Urothelium cell line (cell line): ENCODE measurements at regions not wholly inside any gene's neighbourhood (a gene's known extent, or its start where the extent isn't known, plus 50 kb on each side); places are given as distances from the start of the nearest gene placed in this dataset.
"Not testable (repeated sequence)": the region's sequence is repeated elsewhere in the genome, so short reads cannot be mapped to it uniquely, and the experiment has no call there.

Source experiments
- DNase-seq: peaks from one replicate; pipeline ENCODE4 v3.0.0; 2011; ENCODE audit warnings: low spot score, mixed read lengths
- FAIRE-seq: peaks from 2 replicates; lab custom pipeline; 2011; peaks lifted over from hg19 to GRCh38; lab: Jason Lieb, UNC

- FAIRE-seq (no peak), DNase-seq (no peak)
Measured at GRCh38 chr2:53610260-53610659, 157.3 kb upstream of the CHAC2 start.

- no peak for DNase-seq
Measured at GRCh38 chr2:53609551-53609950, 158.1 kb upstream of the CHAC2 start.

GRCh38 chr2:53608293-53608692 lies 159.3 kb upstream of the CHAC2 start:
- FAIRE-seq = no peak
- DNase-seq = no peak

More at GRCh38 chr2:53609551-53609950, 158.1 kb upstream of the CHAC2 start:
- no peak for FAIRE-seq

- FAIRE-seq (no peak), DNase-seq (peak; percentile 50)
Measured at GRCh38 chr2:53600815-53601214, 166.8 kb upstream of the CHAC2 start.

- not testable (repeated sequence) for DNase-seq, FAIRE-seq
Measured at GRCh38 chr2:53586733-53587612, 180.6 kb upstream of the CHAC2 start.

GRCh38 chr2:53584986-53585385 lies 182.6 kb upstream of the CHAC2 start:
- no peak for FAIRE-seq
- no peak for DNase-seq

- DNase-seq (no peak), FAIRE-seq (no peak)
Measured at GRCh38 chr2:53583583-53583982, 184.0 kb upstream of the CHAC2 start.

GRCh38 chr2:53582556-53582955 lies 185.0 kb upstream of the CHAC2 start:
- no peak for FAIRE-seq

GRCh38 chr2:53576166-53576565 lies 191.4 kb upstream of the CHAC2 start:
- no peak for DNase-seq
- FAIRE-seq = no peak

More at GRCh38 chr2:53582556-53582955, 185.0 kb upstream of the CHAC2 start:
- no peak for DNase-seq

- no peak for FAIRE-seq
- no peak for DNase-seq
Measured at GRCh38 chr2:53575721-53576124, 191.9 kb upstream of the CHAC2 start.

- no peak for FAIRE-seq
- no peak for DNase-seq
Measured at GRCh38 chr2:53572696-53573095, 194.9 kb upstream of the CHAC2 start.

GRCh38 chr2:53569957-53570727 lies 197.5 kb upstream of the CHAC2 start:
- FAIRE-seq = no peak
- DNase-seq = no peak

GRCh38 chr2:53568469-53568868 lies 199.1 kb upstream of the CHAC2 start:
- FAIRE-seq (no peak), DNase-seq (peak; percentile 20)

- no peak for FAIRE-seq
- no peak for DNase-seq
Measured at GRCh38 chr2:53567073-53567472, 200.5 kb upstream of the CHAC2 start.

- DNase-seq (no peak), FAIRE-seq (no peak)
Measured at GRCh38 chr2:53562407-53562806, 205.2 kb upstream of the CHAC2 start.

- DNase-seq (no peak), FAIRE-seq (peak; percentile 53)
Measured at GRCh38 chr2:53561155-53561554, 206.4 kb upstream of the CHAC2 start.

- DNase-seq (peak; percentile 64), FAIRE-seq (peak; percentile 9)
Measured at GRCh38 chr2:53559302-53559966, 208.2 kb upstream of the CHAC2 start.

GRCh38 chr2:53558867-53559266 lies 208.7 kb upstream of the CHAC2 start:
- DNase-seq (no peak), FAIRE-seq (no peak)

GRCh38 chr2:53549497-53549896 lies 218.1 kb upstream of the CHAC2 start:
- DNase-seq (no peak), FAIRE-seq (peak; percentile 82)

- DNase-seq (no peak), FAIRE-seq (no peak)
Measured at GRCh38 chr2:53545604-53546003, 222.0 kb upstream of the CHAC2 start.

- FAIRE-seq (no peak), DNase-seq (no peak)
Measured at GRCh38 chr2:53544871-53545558, 222.6 kb upstream of the CHAC2 start.
